Esophagus mucosa (tissue), 1 donor: ENCODE measurements at regions not wholly inside any gene's neighbourhood (a gene's known extent, or its start where the extent isn't known, plus 50 kb on each side); places are given as distances from the start of the nearest gene placed in this dataset.
"Not testable (repeated sequence)": the region's sequence is repeated elsewhere in the genome, so short reads cannot be mapped to it uniquely, and the experiment has no call there.

Experiments used
- ATAC-seq: fragments of 200-7000 bp; cut with Tn5 transposase; one replicate; pipeline ENCODE4 v1.9.1; 2020
- donor health status: DM: yes; HTN: yes; CAD: no.

DNA sequence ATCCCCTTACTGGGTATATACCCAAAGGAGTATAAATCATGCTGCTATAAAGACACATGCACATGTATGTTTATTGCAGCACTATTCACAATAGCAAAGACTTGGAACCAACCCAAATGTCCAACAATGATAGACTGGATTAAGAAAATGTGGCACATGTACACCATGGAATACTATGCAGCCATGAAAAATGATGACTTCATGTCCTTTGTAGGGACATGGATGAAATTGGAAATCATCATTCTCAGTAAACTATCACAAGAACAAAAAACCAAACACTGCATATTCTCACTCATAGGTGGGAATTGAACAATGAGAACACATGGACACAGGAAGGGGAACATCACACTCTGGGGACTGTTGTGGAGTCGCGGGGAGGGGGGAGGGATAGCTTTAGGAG lies 161.7 kb upstream of the PHACTR1 start:
- not testable (repeated sequence) for ATAC-seq

DNA sequence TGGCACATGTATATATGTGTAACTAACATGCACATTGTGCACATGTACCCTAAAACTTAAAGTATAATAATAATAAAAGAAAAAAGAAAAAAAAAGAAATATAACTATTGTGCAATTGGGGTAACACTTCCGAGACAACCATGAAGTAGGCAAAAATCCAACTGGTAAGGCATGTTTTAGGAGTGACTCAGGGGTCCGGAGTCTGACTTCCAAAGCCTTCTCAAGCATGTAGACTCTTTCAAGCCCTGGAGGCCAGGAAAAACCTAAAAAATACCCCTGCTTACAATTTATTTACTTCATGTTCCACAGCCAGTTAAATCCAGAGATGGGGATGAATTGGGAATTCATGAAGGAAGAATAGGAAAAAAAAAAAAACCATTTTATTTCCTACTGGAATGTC lies 161.3 kb upstream of the PHACTR1 start:
- no peak for ATAC-seq

DNA sequence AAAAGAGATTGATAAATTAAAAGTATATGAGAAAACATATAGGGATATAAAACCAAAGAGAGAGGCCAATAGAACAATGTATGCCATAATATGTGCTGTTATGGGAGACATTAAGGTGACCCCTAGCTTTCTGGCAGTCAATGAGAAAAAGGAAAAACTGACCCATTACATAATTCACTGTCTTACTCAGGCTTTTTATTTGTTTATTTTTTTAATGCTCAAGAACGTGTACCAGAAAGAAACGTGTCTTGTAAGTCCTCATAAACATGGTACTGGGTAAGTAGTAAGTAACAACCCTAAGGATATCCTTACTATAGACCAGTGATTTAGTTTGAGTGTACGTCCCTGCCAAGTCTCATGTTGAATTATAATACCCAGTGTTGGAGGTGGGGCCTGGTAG lies 160.8 kb upstream of the PHACTR1 start:
- no peak for ATAC-seq

DNA sequence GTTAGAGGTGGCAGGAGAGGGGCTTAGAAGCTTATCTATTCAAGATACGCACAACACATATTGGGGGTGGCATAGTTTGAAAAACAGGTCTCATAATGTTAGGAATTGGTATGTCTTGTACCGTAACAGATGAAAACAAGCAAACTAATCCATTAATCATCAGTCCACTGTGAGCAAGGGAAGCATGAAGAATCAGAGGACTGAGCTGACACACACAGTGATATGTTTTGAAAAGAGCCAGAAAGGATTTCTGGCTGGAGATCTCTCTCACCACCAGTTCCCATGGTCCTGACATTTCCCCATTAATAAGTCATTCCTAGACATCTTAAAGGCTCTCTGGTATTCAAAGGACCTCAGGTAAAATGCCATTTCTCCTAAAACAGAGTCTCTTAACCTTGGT lies 158.8 kb upstream of the PHACTR1 start:
- ATAC-seq = no peak

DNA sequence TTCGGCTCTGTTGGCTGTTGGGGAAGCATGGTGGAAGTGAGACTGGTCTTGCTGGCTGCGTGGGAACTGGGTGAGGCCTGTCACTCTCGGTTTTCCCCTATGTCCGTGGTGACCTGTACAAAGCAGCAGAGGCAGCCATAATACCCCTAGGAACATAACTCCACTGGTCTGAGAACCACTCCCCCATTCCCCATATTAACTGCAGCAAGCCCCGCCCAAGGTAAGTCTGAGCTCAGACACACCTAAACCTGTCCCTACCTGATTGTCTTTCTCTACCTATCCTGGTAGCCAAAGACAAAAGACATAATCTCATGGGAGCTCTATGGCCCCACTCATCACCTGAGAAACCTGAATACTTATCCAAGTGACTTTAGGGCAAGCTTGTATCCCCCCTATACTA lies 156.3 kb upstream of the PHACTR1 start:
- peak; percentile 97 for ATAC-seq

DNA sequence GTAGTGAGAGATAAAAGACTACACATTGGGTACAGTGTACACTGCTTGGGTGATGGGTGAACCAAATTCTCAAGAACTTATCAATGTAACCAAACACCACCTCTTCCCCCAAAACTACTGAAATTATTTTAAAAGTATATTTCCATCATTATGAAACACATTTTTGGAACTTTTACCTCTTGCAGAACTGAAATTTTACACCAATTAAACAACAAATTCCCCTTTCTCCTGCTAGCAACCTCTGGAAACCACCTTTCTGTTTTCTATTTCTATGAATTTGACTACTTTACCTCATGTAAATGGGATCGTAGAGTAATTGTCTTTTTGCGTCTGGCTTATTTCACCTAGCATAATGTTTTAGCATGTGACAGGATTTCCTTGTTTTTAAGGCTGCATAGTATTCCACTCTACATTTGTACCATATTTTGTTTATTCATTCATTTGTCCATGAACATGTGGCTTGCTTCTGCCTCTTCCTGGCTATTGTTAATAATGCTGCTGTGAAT lies 149.9 kb upstream of the PHACTR1 start:
- ATAC-seq = no peak

DNA sequence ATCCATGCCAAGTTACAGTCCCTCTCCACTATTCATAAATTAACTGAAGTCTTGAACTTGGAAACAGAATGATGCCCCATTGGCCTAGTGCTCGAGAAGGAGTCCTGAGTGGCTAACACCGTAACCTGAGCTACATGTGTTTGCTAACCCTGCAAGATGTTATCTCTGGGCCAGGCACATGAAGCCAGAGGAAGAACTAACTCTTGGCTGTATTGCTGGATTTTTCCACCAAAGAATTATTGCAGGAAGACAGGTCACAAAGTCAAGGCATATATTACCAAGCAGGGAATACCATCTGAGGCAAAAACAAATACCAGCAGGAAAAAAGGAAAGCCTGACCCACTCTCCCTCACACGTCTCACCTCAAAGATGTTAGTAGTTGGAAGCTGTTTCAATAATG lies 148.9 kb upstream of the PHACTR1 start:
- no peak for ATAC-seq

DNA sequence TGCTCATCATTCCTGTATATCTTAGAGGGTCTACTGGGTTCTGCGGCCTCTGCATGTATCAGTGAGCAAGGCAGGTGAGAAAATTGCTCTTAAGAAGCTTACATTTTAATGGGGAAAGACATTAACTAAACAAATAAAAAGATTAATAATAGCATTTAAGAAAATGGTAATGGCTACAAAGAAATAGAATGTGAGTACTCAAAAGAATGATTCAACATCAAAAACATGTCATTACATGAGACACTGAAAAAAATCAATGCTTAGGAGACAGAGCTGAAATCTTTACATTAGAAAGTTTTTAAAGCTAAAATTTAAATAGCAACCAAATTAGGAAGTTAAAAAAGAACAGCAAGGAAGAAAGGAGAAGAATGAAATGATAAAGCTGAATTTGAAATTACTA lies 146.9 kb upstream of the PHACTR1 start:
- ATAC-seq = no peak

DNA sequence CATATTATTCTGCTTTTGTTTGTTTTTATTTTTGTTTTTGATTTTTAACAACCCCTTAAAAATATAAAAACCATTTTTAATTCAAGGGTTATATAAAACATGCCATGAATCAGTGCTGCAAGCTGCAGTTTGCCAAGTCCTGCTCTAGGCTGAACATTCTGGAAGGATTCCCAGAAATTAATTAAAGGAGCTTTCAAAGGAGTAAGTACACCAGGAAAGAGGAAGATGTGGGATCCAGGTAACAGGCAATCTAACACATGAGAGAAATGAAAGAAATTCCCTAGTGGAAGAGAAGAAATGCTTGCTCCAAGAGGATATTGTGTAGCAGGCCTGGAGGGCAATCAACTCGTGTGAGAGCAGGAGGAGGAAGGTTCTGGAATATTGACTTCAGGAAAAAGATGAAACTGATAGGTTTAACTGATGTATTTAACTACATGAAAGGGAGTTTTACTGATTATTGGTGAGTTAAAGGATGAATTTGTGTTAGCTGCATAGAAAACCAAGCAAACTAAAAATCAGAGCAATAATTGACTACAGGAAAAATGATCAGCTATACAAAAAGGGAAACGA lies 146.0 kb upstream of the PHACTR1 start:
- ATAC-seq = peak; percentile 63

DNA sequence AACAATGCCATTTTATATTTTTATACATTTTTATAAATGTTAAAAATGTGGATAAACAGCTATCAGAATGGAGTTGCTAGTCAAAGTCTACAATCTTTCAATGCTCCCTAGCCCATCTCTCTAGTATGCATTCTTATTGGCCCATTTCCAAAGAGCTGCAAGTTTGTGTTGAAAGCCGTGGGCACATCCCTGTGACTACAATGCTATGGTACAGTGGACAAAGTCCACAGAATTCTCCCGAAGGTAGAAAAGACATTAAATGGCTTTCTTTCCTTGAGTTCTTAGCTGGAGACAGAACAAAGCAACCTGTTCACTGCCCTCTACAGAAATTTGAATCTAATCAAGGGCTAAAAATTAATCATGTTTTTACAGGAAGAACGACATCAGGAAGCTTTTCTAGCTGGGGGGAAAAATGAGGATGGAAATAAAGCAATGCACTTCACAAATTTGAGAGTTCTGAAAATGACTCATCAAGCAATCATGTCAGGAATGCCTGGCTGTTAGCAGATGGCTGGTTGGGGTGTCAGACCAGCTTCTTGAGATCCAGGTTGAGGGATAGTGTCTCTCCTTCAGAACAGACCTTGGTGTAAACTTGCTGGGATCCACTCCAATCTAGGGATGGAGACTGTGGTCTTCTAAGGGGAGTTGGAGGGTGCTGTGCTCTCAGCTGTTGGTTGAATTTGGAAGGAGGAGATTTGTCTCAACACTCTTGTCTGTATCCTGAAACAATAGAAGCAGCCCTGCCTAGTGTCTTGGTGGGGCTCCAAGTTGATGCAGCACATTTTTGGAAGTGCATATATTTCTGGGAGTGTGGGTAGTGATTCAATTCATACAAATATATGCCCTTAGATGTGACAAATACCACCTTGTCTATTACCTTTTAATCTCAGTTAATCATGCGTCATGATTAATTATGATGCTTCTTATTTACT lies 143.4 kb upstream of the PHACTR1 start:
- no peak for ATAC-seq

DNA sequence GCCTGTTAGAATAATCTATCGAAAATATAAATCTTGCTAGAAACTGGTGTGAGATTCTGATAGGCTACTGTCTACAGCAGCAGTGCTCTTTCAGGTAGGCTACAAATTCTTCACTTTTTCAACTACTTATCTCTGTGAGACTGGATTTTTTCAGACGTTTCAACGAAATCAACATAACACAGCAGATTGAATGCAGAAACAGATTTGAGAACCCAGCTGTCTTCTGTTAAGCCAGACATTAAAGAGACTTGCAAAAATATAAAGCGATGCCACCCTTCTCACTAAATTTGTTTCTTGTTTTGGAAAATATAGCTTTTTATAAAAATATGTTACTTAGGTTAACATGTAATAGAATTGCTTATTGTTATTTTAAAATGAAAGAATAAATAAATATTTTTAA lies 140.6 kb upstream of the PHACTR1 start:
- ATAC-seq = no peak

DNA sequence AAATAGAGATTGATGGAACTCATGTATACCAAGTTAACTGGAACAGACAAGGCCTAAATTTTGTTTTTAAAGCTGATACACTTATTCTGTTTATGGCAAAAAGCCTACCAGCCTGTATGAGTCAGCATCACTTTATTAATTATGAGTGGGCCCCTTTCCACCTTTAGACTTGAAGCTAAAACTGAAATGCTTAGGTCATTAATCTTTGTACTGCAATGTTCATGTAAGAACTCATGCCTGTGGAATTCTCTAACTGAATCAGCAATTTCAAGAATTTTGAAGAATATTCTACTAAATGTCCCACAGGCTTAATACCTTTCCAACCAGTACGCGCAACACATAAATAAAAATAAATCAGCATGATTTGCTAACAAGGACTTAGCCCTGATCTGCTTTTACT lies 140.2 kb upstream of the PHACTR1 start:
- peak; percentile 21 for ATAC-seq

DNA sequence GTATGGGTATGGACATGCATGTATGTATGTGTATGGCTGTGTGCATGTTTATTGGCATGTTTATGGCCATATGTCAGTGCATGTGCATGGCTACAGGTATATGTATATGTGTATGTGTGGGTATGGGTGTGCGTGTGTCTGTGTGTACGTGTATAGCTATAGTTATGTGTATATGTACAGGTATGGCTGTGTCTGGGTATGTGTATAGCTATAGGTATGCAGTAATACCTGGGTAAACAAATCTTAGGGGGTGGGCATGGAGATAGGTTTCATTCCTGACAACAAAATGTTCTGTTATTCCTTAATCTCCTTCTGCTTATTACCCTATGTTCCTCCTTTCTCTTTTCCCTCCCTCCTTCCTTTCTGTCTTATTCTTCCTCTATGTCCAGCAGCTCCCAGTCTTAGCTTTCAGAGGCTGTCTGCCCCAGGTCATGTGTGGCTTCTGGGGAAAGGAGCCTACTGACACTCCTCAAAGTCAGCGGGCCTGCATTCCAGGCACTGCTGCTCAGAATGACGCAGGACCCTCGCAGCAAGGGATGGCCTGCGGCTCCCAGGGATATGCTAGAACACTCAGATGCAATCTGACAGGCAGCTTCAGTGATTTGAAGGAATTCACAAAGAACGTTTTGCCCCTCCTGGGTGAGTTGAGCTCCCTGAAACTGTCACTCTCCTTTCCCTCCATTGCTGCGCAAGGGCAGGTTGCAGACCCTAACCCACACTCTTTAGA lies 139.3 kb upstream of the PHACTR1 start:
- ATAC-seq = peak; percentile 46

DNA sequence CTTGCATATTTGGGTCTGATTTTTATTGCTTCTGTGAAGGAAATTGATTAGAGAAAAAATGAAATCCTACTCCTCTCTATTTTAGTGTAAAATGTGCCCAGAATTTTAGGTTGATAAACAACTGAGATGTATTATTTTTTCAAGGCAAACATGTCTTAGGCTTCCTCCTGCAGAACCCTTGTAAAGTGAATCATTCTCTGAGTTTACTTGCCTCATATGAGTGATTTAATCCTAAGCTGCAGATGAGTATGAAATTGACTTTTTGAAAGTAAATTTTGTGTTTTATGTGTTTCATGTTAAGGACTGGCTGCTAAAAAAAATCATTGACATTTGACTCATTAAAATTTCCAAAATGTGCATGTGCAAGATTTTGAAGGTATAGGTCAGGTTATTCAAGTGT lies 138.5 kb upstream of the PHACTR1 start:
- ATAC-seq = no peak

DNA sequence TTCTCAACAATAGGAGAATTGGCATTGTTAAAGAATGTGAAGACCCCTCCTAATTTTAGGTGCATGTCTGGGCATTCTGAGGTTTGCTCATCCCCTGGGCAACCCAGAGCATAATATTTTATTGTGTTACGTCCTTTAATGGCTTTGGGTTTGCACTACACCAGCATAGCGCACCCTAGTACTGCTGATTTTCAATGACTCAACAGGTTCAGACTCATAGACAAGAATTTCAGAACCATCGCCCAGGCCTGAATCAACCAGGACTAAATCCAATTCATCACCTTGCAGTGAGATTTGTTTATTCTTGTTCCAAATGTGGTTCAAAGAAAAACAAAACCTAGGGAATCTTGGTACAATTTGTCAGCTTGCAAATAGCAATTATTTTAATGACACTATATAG lies 137.8 kb upstream of the PHACTR1 start:
- peak; percentile 91 for ATAC-seq

DNA sequence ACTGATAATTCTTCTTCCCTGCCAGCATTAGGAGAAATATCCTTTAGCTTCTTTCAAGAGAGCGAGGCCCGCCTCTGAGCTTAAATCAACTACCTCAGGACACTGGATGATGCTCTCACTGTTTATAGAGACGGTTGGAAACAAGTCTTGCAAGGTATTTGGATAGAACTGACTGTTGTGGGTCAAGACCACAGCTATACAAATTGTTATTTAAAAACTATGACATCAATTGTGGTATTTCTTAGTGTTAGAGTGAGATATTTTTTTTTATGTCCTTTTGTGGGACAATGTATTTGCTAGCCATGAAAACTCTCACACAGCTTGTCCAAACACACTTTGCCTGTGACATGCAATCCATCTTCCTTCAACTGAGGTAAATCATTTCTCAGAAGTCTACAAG lies 136.3 kb upstream of the PHACTR1 start:
- ATAC-seq = no peak

DNA sequence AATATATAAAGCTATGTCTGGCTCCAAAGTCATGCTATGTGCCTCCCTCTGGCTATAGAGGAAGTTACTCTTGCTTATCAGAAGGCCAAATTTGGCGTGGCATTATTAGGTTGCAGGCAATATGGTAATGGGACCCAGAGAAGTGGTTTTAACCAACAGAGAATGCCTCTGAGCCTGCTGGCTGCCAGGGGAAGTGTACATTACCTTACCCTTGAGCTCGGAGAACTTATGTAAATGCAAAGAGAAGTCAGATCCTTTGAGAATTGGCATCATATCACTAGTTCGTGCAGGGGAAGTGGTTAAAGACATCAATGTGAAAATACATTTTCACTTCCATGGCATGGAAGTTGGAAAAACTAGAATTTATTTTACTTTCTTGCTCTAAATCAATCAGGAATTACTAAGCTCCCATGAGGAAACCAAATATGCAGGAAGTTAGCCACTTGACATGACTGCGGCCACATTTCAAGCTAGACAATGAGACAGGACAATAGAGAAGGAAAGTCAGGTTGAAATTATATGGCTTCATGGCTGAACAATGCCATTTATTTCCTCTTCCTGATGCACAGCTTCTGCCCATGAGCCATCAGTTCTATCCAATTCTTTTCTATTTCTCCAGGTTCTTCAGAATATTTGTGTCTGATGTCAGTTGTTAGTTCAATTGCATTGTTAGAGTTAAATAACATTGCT lies 134.0 kb upstream of the PHACTR1 start:
- ATAC-seq = no peak

DNA sequence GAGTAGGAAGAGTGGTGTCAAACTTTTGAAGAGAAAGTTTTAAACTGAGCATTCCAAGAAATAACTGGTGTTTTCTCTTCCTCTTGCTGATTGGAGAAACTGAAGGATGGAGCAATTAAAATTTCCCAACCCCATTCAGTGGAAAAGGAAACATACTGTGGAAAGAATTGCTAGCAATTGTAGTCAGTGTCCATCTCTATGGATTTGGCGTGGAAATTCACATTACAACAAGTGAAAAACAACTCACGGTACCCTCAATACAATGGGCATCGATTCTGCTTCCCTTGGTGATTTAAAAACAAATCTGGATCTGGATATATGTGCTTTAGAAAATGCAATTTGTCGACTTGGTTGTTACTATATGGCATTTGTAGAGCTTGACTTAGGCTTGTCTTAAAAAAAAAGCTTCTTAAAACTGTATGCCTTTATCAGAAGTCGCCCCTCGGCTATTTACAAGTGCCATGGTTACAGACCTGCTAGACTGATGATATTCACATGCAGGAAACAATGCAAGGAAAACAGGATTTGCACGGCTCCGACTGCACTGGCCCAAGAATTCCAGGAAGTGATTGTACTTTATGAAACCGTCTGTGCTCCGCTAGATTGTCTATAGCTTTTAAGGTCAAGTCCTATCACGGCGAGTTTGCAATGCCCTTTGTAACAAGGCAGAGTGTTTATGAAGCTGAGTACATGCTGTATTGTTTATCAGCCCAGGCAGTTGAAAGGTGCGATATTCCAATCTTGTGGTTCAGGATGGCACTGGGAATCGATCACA lies 131.7 kb upstream of the PHACTR1 start:
- ATAC-seq = peak; percentile 45

DNA sequence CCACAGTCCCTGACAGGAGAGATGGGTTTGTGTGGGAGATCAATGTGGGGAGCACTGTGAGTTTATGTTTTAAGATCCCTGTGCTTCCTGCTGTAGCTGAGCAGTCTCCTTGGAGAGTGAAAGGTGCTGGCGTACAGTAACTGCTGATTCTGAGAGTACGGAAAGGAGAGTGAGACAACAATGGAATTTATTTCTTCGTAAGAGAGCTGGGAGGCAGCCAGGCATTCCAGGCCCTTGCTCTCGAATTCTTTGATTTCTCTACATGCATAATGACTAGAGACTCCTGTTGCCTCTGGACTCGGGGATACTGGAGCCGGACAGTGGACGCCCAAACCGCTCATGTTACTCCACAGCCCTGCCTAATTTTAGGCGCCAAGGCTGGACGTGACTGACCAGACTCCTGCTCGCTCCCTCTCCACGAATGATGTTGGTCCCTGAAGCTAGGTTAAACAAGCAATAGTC lies 131.0 kb upstream of the PHACTR1 start:
- no peak for ATAC-seq

DNA sequence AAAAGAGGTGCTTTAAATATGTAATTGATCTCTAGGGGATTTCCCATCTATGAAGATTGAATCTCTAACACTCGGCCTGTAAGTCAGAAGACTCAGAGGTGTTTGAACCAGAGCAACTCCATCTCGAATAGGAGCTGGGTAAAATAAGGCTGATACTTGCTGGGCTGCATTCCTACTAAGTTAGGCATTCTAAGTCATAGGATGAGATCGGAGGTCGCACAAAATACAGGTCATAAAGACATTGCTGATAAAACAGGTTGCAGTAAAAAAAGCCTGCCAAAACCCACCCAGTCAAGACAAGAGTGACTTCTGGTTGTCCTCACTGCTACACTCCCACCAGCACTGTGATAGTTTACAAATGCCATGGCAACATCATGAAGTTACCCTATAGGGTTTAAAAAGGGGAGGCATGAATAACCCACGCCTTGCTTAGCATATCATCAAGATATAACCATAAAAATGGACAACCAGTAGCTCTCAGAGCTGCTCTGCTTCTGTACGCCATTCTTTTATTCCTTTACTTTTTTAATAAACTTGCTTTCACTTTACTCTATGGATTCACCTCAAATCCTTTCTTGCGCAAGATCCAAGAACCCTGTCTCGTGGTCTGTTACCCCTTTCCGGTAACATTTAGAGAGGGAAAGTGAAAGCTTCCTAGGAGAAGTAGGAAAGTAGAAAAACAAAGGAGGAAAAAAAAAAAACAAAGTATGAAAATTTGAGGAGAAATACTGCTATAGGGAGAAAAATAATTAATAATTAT lies 129.7 kb upstream of the PHACTR1 start:
- ATAC-seq = no peak

DNA sequence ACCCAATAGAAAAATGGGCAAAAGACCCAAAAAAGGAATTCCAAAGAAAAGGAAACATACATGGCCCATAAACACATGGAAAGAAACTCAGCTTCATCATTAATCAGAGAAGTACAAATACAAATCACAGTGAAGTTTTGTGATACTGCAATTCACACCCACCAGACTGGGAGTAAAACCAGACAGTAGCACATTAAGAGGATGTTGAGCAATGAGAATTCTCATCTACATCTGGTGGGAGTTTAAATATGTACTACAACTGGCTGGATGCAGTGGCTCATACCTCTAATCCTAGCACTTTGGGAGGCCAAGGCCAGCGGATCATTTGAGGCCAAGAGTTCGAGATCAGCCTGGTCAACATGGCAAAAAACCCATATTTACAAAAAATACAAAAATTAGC lies 125.7 kb upstream of the PHACTR1 start:
- no peak for ATAC-seq
